ENCODE measurements at regions not wholly inside any gene's neighbourhood (a gene's known extent, or its start where the extent isn't known, plus 50 kb on each side); places are given as distances from the start of the nearest gene placed in this dataset.

- TF ChIP-seq EP300 (IDR thresholded peaks at IDR 0.05) (no peak), POLR2A (IDR thresholded peaks at IDR 0.05) (no peak)
Measured at GRCh38 chr16:62814891-62815290, 778.7 kb upstream of the CDH8 start.
